Right lobe of liver (tissue), 6 donors: ENCODE measurements at regions not wholly inside any gene's neighbourhood (a gene's known extent, or its start where the extent isn't known, plus 50 kb on each side); places are given as distances from the start of the nearest gene placed in this dataset.

ENCODE experiments used
- ATAC-seq, 4 donors: fragments of 200-7000 bp; cut with Tn5 transposase; one replicate each; pipeline ENCODE4 v1.9.1; 2020; ENCODE audit warnings: mild to moderate bottlenecking in 4 of 4, moderate library complexity in 4 of 4
- DNase-seq, 3 donors: peaks; one replicate each; pipeline ENCODE4 v3.0.0-alpha.2; 2020
- H3K27ac ChIP-seq, 3 donors: fragments of 200-600 bp; one replicate each; pipeline ENCODE4 v1.8.0; 2022
- H3K27me3 ChIP-seq, 2 donors: fragments of 200-600 bp; one replicate each; pipeline ENCODE4 v1.8.0; 2022
- H3K36me3 ChIP-seq, 4 donors: fragments of 200-600 bp; sonication (generic) in 1 of 4; one replicate each; pipeline versions ENCODE4 v1.5.1 to v1.8.0; 2017 to 2022; ENCODE audit warnings: control low read depth in 1 of 4
- H3K4me1 ChIP-seq, 4 donors: fragments of 200-600 bp; sonication (generic) in 1 of 4; one replicate each; pipeline versions ENCODE4 v1.5.1 to v1.8.0; 2017 to 2022; ENCODE audit warnings: control low read depth in 1 of 4
- H3K4me3 ChIP-seq, 3 donors: fragments of 200-600 bp; one replicate each; pipeline ENCODE4 v1.8.0; 2022
- H3K9me3 ChIP-seq, 4 donors: fragments of 200-600 bp; sonication (generic) in 1 of 4; one replicate each; pipeline versions ENCODE4 v1.5.1 to v1.8.0; 2017 to 2022; ENCODE audit warnings: control low read depth in 1 of 4
- POLR2A ChIP-seq: fragments of 450-650 bp; IDR thresholded peaks from one replicate; pipeline ENCODE4 v1.6.1; 2017; ENCODE audit warnings: antibody characterized with exemption, mild to moderate bottlenecking
- WGBS: methylation state at CpG from one replicate; pipeline ENCODE4 v1.1.6; 2018; ENCODE audit warnings: low coverage, low lambda C conversion rate; ENCODE audit not compliant: insufficient coverage; ENCODE audit errors: missing lambda C conversion rate; 5-methylcytosine and 5-hydroxymethylcytosine counted together
- intact Hi-C, 2 donors: fragments of 100-400 bp; cut with DNase I; formaldehyde crosslinking; loops; one replicate each; pipeline versions ENCODE4 v1.11.2 to v1.14.1; 2022
- microRNA-seq, 2 donors: library from miRNA; unstranded; fragments of <30 nt; microRNA quantifications; one replicate each; pipeline ENCODE4, GENCODE V29; 2019 to 2020
- small RNA-seq, 2 experiments: library from RNA; depleted of rRNA; stranded (forward); fragments of <200 nt; gene quantifications; one replicate each; pipeline ENCODE3, GENCODE V24; 2016
- TF ChIP-seq, protein P1 (sequence below), 4 donors: fragments of 200-600 bp in 3 of 4; fragments of 450-650 bp in 1 of 4; IDR thresholded peaks; one replicate each; pipeline versions ENCODE4 v1.5.1 to v1.8.0; 2016 to 2022; ENCODE audit warnings: antibody characterized with exemption in 4 of 4, mild to moderate bottlenecking in 2 of 4
- donor health status: DM: no; HTN: yes; CAD: no.
- donor health status: DM: no; HTN: no; CAD: no.
- donor health status: DM: no; HTN: no; CAD: no.
- donor health status: DM: no; HTN: yes; CAD: no.
- donor health status: DM: no; HTN: yes; CAD: no.

DNA sequence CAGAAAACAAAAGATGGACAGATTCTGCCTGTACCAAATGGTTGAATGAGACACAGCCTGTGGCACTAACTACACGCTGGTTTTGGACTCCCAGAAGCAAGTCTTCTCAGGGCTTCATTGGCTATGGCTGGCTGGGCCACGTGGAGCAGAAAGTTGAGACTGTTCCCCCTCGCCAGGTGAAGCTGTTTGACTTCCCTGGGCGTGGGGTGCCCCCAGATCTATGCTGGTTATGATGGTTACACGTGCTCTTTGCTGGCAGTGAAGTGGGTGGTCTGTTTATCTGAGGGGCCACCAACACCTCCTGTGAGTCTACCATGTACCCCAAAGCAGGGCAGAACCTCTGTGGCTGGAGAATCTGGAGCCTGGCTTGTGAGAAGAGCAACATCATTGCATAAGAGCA is 60.3 kb upstream of the EPHA6 start:
- no peaks in the 10 kb centered on the region for H3K27me3 ChIP-seq
- H3K9me3 ChIP-seq = no peaks in the 10 kb centered on the region
- WGBS = 43% methylated on average over 1 of the region's 5 CpGs
- no peak overlapping the region for H3K27ac ChIP-seq
- DNase-seq (no peak), ATAC-seq (no peak)
- no peak overlapping the region for H3K4me3 ChIP-seq
- H3K4me1 ChIP-seq = no peaks in the 10 kb centered on the region
- intact Hi-C loops = no loop called here
- H3K36me3 ChIP-seq = no peaks in the 10 kb centered on the region
- TF ChIP-seq POLR2A = no peak
- TF ChIP-seq, protein P1, sequence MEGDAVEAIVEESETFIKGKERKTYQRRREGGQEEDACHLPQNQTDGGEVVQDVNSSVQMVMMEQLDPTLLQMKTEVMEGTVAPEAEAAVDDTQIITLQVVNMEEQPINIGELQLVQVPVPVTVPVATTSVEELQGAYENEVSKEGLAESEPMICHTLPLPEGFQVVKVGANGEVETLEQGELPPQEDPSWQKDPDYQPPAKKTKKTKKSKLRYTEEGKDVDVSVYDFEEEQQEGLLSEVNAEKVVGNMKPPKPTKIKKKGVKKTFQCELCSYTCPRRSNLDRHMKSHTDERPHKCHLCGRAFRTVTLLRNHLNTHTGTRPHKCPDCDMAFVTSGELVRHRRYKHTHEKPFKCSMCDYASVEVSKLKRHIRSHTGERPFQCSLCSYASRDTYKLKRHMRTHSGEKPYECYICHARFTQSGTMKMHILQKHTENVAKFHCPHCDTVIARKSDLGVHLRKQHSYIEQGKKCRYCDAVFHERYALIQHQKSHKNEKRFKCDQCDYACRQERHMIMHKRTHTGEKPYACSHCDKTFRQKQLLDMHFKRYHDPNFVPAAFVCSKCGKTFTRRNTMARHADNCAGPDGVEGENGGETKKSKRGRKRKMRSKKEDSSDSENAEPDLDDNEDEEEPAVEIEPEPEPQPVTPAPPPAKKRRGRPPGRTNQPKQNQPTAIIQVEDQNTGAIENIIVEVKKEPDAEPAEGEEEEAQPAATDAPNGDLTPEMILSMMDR (IDR thresholded peaks at IDR 0.05) = no peak

- 37% methylated on average over 4 of the region's 4 CpGs for whole genome bisulfite sequencing
- DNase-seq = no peak
Observed at GRCh38 chr3:96755519-96755918, 58.9 kb upstream of the EPHA6 start.

DNA sequence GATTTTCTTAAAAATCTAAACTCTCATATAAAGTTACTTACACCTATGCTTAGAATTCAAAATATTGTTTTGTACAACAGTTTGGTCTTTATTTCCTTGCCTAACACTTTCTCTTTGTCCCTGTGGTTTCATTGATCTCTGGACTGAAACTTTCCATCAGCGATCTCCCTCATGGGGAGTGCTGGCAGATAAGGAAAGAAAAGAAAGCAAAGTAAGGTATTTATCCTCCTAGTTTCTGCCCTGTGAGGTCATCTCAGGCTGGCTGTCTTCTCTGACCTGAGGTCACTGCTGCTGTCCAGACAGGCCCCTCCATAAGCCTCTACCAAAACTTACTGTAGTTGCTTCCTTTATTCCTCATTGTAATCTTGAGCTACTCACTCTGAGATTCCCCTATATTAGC is 57.9 kb upstream of the EPHA6 start:
- no peak for TF ChIP-seq POLR2A
- TF ChIP-seq, protein P1 (IDR thresholded peaks at IDR 0.05) = no peak
- no peak overlapping the region for H3K4me3 ChIP-seq
- WGBS = 17% methylated on average over 1 of the region's 1 CpG
- DNase-seq = no peak
- H3K4me1 ChIP-seq = no peaks in the 10 kb centered on the region
- no peak for ATAC-seq
- no peaks in the 10 kb centered on the region for H3K36me3 ChIP-seq
- H3K9me3 ChIP-seq = no peaks in the 10 kb centered on the region
- H3K27me3 ChIP-seq = no peaks in the 10 kb centered on the region
- intact Hi-C loops = no loop called here
- no peak overlapping the region for H3K27ac ChIP-seq

More at GRCh38 chr3:96755519-96755918, 58.9 kb upstream of the EPHA6 start:
- Histone ChIP-seq H3K4me1 (no peaks in the 10 kb centered on the region), H3K27me3 (no peaks in the 10 kb centered on the region), H3K4me3 (no peak overlapping the region), H3K9me3 (no peaks in the 10 kb centered on the region), H3K27ac (no peak overlapping the region), H3K36me3 (no peaks in the 10 kb centered on the region)
- TF ChIP-seq POLR2A = no peak
- TF ChIP-seq, protein P1 (IDR thresholded peaks at IDR 0.05) = no peak
- ATAC-seq = no peak
- intact Hi-C loops = no loop called here

DNA sequence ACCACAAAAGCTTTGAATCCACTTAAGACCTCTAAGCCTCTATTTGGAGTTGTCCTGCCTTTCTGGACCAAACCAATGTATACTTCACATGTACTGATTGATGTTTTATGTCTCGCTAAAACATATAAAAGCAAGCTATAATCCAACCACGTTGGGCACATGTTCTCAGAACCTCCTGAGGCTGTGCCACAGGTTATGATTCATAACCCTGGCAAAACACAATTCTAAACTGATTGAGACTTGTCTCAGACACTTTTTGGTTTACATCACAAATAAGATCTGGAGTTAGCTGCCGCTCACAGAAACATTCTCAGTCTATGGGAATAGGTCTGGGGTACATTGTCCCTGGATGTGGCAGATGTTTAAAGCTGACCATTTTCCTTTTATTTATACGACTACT is 53.4 kb upstream of the EPHA6 start:
- TF ChIP-seq, protein P1 (IDR thresholded peaks at IDR 0.05) = no peak
- no peak for TF ChIP-seq POLR2A
- no peaks in the 10 kb centered on the region for H3K27me3 ChIP-seq
- H3K27ac ChIP-seq = no peak overlapping the region
- DNase-seq = no peak
- ATAC-seq = no peak
- intact Hi-C loops = no loop called here
- H3K4me3 ChIP-seq = no peak overlapping the region
- WGBS = 38% methylated on average over 4 of the region's 4 CpGs
- H3K4me1 ChIP-seq = no peaks in the 10 kb centered on the region
- no peaks in the 10 kb centered on the region for H3K9me3 ChIP-seq
- no peaks in the 10 kb centered on the region for H3K36me3 ChIP-seq

Small RNA genes lying in the stretch of these regions (microRNA-seq; reads per million reads assigned to microRNA genes)
- 0 reads per million in 2 donors for gene MIR8060

Small RNA genes lying in the stretch of these regions (small RNA-seq; reads per million reads assigned to genes)
- gene MIR8060 = 0 reads per million in 2 experiments
- gene RNU6-1094P = 0 reads per million in 2 experiments
